ENCODE measurements at regions not wholly inside any gene's neighbourhood (a gene's known extent, or its start where the extent isn't known, plus 50 kb on each side); places are given as distances from the start of the nearest gene placed in this dataset.

DNA sequence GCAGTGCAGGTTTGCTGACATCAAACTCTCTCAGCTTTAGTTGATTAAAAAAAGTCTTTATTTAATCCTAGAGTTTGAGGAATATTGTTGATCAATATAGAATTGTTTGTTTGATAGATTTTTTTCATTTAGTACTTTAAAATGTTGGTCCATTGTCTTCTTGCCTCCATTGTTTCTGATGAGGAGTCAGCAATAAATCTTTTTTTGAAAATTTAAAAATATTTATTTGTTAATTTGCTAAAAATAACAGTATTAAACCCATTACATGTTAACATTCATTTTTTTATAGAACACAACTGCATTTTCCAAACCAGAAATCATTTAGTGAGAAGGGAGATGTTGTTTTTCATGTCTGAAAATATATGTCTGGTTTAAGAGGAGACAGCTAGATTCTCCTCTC is 173.8 kb upstream of the USP24 start:
- TF ChIP-seq POLR2AphosphoS5 (IDR thresholded peaks at IDR 0.05; ENCODE audit: low read depth) (no peak), CTCF (IDR thresholded peaks at IDR 0.05; ENCODE audit: insufficient read depth, low read length) (no peak), REST (IDR thresholded peaks at IDR 0.05; ENCODE audit: insufficient replicate concordance, low read depth) (no peak), GABPA (IDR thresholded peaks at IDR 0.05; ENCODE audit: low read depth) (no peak), SPI1 (IDR thresholded peaks at IDR 0.05; ENCODE audit: borderline replicate concordance, low read depth) (no peak)
- Histone ChIP-seq H3K27me3 (ENCODE audit: insufficient read depth, poor library complexity, severe bottlenecking) (peaks cover 3% of the 10 kb centered on the region), H3K4me3 (replicated peaks; ENCODE audit: insufficient read depth, low read length) (no peak overlapping the region), H3K27ac (replicated peaks) (no peak overlapping the region)
- no peak for DNase-seq (ENCODE audit: low read depth in 1 of 2, low spot score in 1 of 2)

- Histone ChIP-seq H3K4me3 (replicated peaks; ENCODE audit: insufficient read depth, low read length) (no peak overlapping the region), H3K27me3 (ENCODE audit: insufficient read depth, poor library complexity, severe bottlenecking) (peaks cover 3% of the 10 kb centered on the region), H3K27ac (replicated peaks) (no peak overlapping the region)
- TF ChIP-seq SPI1 (IDR thresholded peaks at IDR 0.05; ENCODE audit: borderline replicate concordance, low read depth) (no peak), CTCF (IDR thresholded peaks at IDR 0.05; ENCODE audit: insufficient read depth, low read length) (no peak), GABPA (IDR thresholded peaks at IDR 0.05; ENCODE audit: low read depth) (no peak), REST (IDR thresholded peaks at IDR 0.05; ENCODE audit: insufficient replicate concordance, low read depth) (no peak), POLR2AphosphoS5 (IDR thresholded peaks at IDR 0.05; ENCODE audit: low read depth) (no peak)
- no peak for DNase-seq (ENCODE audit: low read depth in 1 of 2, low spot score in 1 of 2)
Measured at GRCh38 chr1:55387145-55387544, 172.0 kb upstream of the USP24 start.

GRCh38 chr1:55386456-55386855 is 171.3 kb upstream of the USP24 start:
- peaks cover 3% of the 10 kb centered on the region for H3K27me3 ChIP-seq (ENCODE audit: insufficient read depth, poor library complexity, severe bottlenecking)
- TF ChIP-seq POLR2AphosphoS5 (IDR thresholded peaks at IDR 0.05; ENCODE audit: low read depth), result no peak
- TF ChIP-seq CTCF (IDR thresholded peaks at IDR 0.05; ENCODE audit: insufficient read depth, low read length), result no peak
- no peak for TF ChIP-seq REST (IDR thresholded peaks at IDR 0.05; ENCODE audit: insufficient replicate concordance, low read depth)
- no peak for TF ChIP-seq GABPA (IDR thresholded peaks at IDR 0.05; ENCODE audit: low read depth)
- TF ChIP-seq SPI1 (IDR thresholded peaks at IDR 0.05; ENCODE audit: borderline replicate concordance, low read depth), result no peak
- H3K4me3 ChIP-seq (replicated peaks; ENCODE audit: insufficient read depth, low read length), result no peak overlapping the region
- H3K27ac ChIP-seq (replicated peaks), result no peak overlapping the region
- no peak for DNase-seq (ENCODE audit: low read depth in 1 of 2, low spot score in 1 of 2)
